NCI-H1417 treated with DMSO at 0.1 percent for 48 hours (cell line): ENCODE measurements at regions not wholly inside any gene's neighbourhood (a gene's known extent, or its start where the extent isn't known, plus 50 kb on each side); places are given as distances from the start of the nearest gene placed in this dataset.

Experiments
- DNase-seq: peaks from one replicate; lab custom pipeline; 2025; lab: John Stamatoyannopoulos, UW

GRCh38 chr5:67265951-67266350 lies 69.4 kb upstream of the CD180 start:
- no peak for DNase-seq

GRCh38 chr5:67263656-67264408 lies 67.2 kb upstream of the CD180 start:
- DNase-seq: no peak

- DNase-seq: no peak
These were observed 66.4 kb upstream of the CD180 start for GRCh38 chr5:67262956-67263355.

GRCh38 chr5:67262206-67262605 lies 65.6 kb upstream of the CD180 start:
- DNase-seq: no peak

- DNase-seq: no peak
These were observed 63.1 kb upstream of the CD180 start for GRCh38 chr5:67259548-67260215.

- DNase-seq: no peak
These were observed 60.9 kb upstream of the CD180 start for GRCh38 chr5:67257500-67257899.

GRCh38 chr5:67257077-67257476 lies 60.5 kb upstream of the CD180 start:
- DNase-seq: no peak

GRCh38 chr5:67255881-67256280 lies 59.3 kb upstream of the CD180 start:
- no peak for DNase-seq

GRCh38 chr5:67253911-67254310 lies 57.3 kb upstream of the CD180 start:
- no peak for DNase-seq

- no peak for DNase-seq
These were observed 52.9 kb upstream of the CD180 start for GRCh38 chr5:67249590-67249895.

- DNase-seq: no peak
These were observed 52.3 kb upstream of the CD180 start for GRCh38 chr5:67248703-67249589.

- DNase-seq: no peak
These were observed 50.1 kb upstream of the CD180 start for GRCh38 chr5:67246546-67247268.
